HFF-Myc (cell line): ENCODE measurements at regions not wholly inside any gene's neighbourhood (a gene's known extent, or its start where the extent isn't known, plus 50 kb on each side); places are given as distances from the start of the nearest gene placed in this dataset.

Experiments used
- DNase-seq: peaks from one replicate; pipeline ENCODE4 v3.0.0-alpha.2; 2011; ENCODE audit warnings: low read depth; ENCODE audit errors: extremely low read depth
- H3K4me3 ChIP-seq: replicated peaks from 2 replicates; pipeline ENCODE4 v1.5.1; 2011; ENCODE audit warnings: low read depth, mild to moderate bottlenecking, control low read depth, low read length
- CTCF ChIP-seq: IDR thresholded peaks from 2 replicates; pipeline ENCODE4 v1.5.1; 2012; ENCODE audit warnings: mild to moderate bottlenecking, low read depth, low read length, control low read depth; ENCODE audit errors: missing control alignments

GRCh38 chr1:217948741-217949140 lies 317.6 kb downstream of the SPATA17 start:
- no peak overlapping the region for H3K4me3 ChIP-seq
- no peak for TF ChIP-seq CTCF
- no peak for DNase-seq

- H3K4me3 ChIP-seq = no peak overlapping the region
- no peak for DNase-seq
- no peak for TF ChIP-seq CTCF
These were observed 322.2 kb downstream of the SPATA17 start for GRCh38 chr1:217953330-217953729.

- no peak overlapping the region for H3K4me3 ChIP-seq
- no peak for TF ChIP-seq CTCF
- DNase-seq = no peak
These were observed 322.8 kb downstream of the SPATA17 start for GRCh38 chr1:217953922-217954321.

GRCh38 chr1:217955723-217956122 lies 324.6 kb downstream of the SPATA17 start:
- TF ChIP-seq CTCF = no peak
- no peak overlapping the region for H3K4me3 ChIP-seq
- DNase-seq = no peak

- TF ChIP-seq CTCF = no peak
- no peak for DNase-seq
These were observed 319.8 kb upstream of the RRP15 start for GRCh38 chr1:217965156-217965786.

GRCh38 chr1:217968085-217968484 lies 317.0 kb upstream of the RRP15 start:
- TF ChIP-seq CTCF = no peak
- no peak overlapping the region for H3K4me3 ChIP-seq
- DNase-seq = no peak

More at GRCh38 chr1:217965156-217965786, 319.8 kb upstream of the RRP15 start:
- no peak overlapping the region for H3K4me3 ChIP-seq

GRCh38 chr1:217969428-217969827 lies 315.7 kb upstream of the RRP15 start:
- DNase-seq = no peak

More at GRCh38 chr1:217969428-217969827, 315.7 kb upstream of the RRP15 start:
- H3K4me3 ChIP-seq = no peak overlapping the region
- TF ChIP-seq CTCF = no peak
